NCI-H446 (cell line): ENCODE measurements at regions not wholly inside any gene's neighbourhood (a gene's known extent, or its start where the extent isn't known, plus 50 kb on each side); places are given as distances from the start of the nearest gene placed in this dataset.
A peak's percentile ranks its signal among the peaks of the same experiment; 100 is the strongest.
"Not testable (repeated sequence)": the region's sequence is repeated elsewhere in the genome, so short reads cannot be mapped to it uniquely, and the experiment has no call there.

Experiments used
- DNase-seq, 2 experiments: peaks; one replicate each; lab custom pipeline; 2025; lab: John Stamatoyannopoulos, UW

DNA sequence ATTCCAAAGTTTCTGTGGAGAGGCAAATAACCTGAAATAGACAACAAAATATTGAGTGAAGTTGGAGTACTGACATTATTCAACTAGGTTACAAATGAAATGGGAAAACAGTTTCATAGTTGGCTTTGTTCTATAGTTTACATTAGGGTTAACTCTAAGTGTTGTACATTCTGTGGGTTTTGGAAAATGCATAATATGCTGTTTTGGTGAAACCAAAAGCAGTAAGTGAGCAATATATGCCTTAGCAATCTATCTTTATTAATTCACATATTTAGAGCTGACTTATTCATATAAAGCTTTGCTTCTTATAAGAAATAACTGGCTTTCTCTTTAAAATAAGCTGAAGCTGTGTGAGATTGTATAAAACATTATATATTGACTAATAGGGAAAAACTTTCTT, 157.5 kb upstream of the AHI1 start:
- DNase-seq = no peak

DNA sequence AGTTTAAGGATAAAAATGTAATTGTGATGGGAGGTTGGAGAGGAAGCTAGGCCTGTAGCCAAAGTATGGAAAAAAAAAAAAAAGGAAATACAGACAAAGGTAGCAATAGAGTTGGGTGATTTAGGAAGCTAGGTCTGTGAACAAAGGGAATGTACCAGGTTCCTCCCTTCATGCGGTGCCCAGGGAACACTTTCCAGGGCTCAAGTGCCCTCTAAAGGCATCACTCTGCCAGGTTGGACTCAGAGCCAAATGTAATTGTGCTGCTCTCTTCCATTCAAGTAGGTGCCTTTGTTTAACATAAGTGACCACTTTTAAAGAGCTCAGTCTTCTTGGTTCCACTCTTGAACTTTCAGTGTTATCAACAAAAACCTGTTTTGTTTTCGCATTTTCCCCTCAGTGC, 159.7 kb upstream of the AHI1 start:
- DNase-seq = no peak

DNA sequence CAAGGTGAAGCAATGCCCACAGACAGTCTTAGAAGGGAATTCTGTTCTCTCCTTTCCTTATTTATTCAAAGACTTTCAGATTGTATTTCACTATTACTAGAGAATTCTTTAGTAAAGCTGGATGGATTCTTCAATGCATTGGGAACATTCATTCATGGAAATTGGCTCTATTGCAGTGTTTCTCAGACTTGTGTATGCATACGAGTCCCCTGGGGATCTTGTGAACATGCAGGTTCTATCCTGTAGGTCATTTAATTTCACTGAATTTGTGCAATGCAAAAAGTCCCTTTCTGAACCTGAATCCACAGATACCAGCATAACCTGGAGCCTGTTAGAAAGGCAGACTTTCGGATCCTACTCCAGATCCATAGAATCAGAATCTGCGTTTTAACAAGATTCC, 160.9 kb upstream of the AHI1 start:
- DNase-seq = no peak

DNA sequence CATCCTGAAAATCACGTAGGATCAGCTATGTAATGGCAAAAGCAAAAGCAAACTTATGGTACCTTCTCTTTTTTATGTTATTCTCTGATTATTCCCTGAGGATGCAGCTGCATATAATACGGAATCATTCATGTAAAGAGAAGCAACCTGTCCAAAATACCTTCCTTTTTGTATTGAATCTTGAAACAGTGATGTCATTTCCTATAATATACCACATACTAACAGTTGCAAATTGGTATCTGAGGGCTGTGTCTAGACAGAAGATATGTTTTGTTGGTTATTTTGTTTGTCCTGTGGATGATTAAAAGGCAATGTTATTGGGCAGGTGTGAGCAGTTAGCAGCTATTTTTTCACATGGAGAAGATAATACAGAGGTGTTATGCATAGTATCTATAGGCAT, 161.4 kb upstream of the AHI1 start:
- no peak for DNase-seq

DNA sequence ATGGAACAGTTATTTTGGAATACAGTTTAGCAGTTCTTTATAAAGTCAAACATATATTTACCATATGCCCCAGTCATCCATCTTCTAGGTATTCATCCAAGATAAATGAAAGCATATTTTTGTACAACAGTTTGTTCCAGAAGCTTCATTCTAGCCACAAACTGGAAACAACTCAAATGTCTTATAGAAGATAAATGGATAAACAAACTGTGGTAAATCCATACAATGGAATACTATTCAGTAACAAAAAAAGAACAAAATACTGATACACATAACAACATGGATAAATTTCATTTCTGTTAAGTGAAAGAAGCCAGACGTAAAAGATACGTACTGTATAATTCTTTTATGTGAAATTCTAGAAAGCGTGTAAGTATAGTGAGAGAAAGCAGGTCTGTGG, 167.0 kb upstream of the AHI1 start:
- no peak for DNase-seq

DNA sequence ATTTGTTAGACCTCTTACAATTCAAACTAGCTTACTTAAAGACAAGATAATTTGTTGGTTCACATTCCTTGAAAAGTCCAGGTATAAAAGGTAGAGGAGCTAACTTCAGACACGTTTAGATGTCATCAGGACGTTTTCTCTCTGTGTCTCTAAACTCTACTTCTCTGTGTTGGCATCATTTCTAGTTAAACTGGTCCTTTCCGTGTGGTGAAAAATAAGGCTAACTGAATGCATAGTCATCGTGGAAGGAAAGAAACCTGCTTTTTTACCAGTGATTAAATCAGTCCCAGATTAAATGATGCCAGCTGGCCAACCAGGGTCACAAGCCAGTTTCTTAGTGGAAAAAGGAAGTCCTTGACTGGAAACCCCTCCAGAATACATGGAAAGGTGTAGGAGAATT, 168.4 kb upstream of the AHI1 start:
- no peak for DNase-seq

DNA sequence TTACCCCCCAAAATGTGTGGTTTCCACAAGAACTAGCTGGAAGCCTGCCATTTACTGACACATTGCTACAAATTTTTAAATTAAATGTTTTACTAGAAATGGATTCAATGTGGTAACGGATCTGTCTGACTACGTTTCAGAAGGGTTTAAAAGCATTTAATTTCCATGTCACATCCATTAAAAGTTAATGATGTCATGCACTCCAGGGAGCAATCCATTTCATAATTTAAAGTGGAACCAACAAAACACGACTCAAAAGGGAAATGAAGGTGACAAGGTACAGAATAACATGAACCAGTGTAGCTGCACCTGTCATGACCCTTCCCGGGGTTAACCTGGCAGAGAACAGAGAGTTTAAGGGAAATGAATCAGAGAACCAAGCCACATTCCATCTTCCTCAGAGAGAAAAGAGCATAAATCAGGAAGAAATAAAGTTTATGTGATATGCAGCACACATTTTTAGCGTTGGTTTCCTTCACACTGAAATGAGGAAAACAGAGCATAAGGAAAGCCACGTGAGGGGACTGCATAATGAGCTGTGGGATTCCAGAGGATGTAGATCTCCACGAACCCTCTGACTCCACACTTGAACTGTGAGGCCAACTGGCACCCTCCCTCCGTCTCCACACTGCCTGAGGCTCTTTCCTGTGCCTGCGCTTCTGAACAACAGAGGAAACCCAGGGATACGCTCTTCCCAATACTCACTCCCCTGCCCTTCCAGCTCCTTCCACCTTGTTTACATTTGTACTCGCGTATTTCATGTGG, 170.3 kb upstream of the AHI1 start:
- peak; percentile 3 to 56 for DNase-seq

DNA sequence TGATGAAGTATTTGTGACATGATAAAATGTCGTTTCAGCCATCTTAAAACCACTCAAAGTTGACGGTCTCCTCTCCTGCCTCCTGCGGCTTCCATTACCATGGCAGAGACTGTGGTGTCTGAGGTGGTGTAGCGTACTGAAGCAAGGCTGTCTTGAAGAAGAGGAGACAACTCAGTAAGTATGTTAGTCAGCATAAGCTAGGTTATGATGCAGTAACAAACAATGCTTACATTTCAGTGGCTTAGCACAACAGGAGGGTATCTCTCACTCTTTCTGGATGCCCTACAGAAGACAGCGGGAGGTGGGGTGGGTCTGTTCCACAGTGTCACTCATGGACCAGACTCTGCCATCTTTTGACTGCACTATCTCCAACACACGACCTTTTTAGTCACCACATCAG, 174.7 kb upstream of the AHI1 start:
- no peak for DNase-seq

DNA sequence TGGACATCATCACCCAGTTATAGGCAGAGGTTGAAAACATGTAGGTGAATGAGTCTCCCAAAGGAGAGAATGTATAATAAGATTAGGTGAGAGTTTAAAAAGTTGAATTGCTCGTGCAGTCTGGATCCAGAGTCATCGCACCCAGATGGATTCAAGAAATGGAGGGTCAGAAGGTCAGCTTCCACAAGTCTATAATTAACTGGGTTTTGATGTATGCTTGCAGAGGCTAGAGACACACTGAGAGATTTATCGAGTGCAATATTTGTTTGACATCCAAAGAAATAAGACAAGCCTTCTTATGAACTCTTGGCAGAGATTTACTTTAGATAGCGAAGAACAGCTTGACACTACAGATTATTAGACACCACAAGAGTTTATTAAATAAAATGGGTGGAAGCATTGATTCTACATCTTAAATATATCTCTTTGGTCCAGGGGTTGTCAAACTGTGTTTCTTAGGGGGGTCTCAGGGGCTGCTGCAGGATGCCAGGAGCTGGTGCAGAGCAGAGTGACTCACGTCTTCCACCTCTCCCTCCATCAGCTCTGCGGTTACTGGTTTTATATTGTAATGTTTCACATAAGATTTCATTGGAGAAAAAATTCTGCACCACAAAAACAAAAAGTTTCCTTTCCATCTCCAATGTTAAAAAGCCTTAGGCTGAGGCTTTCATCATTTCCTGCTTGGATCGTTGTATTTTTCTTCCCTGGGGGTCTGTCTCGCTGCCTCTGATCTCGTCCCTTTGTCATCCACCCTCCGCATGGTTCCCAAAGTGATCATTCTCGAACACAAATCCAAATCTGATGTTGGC, 176.2 kb upstream of the AHI1 start:
- DNase-seq = no peak

DNA sequence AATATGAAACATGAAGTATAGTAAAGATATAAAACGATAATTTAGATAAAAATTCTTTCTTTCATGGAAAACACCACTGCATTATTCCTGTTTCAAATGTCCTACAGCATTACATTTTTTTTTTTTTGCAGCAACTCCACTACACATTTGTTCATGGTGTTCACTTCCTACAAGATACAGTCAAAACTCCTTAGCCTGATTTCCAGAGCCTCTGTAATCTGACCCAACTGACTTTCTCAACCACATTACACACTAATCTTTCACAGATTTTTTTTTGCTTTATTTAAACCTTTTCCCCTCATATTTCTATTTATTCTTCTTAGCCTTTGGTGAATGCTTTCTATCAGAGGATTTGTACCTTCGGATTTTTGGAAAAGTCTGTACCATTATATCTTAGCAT, 176.5 kb upstream of the PDE7B start:
- DNase-seq = no peak

DNA sequence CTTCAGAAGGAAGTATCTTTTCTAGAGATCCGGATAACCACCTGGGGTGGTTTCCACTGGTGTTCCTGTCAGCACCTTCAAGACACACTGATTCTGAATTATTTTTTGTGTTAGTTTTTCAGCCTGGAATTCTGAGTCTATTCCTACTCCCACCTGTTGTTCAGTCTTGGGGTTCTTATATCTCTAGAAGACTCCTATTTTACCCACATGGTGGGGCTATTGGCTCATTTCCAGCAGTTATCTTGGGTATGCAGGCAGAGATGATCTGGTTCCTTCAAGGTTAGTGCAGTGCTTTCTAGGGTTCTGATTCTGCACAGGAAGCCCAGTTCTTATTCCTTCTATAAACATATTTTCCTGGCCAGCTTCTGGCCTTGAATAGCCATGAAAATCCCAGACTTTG, 175.6 kb upstream of the PDE7B start:
- DNase-seq = peak; percentile 2 to 21

DNA sequence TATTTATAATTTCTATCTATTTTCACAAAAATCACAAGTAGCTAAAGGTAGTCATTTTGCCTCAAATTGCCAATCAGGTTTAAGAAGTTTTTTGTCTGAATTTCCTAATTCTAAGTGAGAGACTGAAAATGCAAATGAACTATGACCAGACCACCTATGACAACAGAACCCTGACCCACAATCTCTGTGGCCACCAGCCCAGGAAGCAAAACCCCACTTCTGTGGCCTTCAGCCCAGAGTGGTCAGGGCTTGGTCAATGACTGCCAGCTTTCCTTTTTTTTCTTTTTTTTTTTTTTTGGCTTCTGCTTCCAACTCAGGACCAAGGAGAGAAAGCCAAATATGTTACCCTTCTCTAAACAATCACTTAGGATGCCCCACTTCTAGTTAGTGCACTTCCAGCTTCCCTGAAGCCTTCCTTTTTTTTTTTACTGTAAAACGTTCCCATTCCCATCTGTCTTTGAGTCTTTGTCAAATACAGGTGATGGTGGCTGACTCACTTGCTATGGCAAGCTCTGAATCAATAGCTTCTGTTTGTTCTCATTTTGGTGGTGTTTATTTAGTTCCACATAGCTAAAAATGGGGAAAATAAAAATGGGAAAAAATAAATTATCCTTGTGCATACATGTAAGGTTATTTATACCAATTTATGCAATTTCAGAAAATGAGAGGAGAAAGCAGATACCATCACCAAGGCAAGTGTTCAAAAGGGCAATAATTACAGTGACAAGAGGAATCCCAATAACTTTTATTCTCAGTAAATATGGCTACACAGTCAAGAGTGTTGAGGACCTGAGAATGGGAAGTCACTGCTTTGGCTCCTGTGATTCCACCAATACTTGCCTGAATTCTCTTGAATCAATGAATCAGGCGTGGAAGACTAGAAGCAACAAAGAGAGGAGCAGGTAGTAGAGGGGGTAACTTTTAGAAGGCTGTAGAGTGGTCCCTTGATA, 170.3 kb upstream of the PDE7B start:
- DNase-seq = no peak

DNA sequence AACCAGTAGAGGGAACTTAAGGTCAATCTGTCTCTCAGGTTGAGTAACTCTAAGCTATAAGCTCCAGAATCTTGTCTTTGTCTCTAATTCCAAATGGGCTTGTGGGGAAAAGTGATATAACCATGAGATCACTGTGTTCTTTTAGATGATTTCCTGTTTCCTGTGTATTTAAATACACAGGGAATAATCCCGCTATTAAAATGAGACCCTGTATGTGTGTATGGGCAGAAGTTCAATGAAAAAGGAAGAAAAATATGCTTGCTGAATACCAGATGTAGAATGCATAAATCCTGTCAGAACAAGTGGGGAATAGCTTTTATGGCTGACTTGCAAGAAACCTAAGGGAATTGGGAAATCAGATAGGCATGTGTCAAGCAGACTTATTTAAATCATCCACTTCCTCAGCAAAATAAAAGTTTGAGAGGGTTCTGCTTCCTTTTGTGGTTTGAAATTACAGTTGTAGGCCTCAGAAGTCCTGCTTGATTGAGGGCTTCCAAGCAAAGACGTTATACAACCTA, 164.7 kb upstream of the PDE7B start:
- DNase-seq = no peak

DNA sequence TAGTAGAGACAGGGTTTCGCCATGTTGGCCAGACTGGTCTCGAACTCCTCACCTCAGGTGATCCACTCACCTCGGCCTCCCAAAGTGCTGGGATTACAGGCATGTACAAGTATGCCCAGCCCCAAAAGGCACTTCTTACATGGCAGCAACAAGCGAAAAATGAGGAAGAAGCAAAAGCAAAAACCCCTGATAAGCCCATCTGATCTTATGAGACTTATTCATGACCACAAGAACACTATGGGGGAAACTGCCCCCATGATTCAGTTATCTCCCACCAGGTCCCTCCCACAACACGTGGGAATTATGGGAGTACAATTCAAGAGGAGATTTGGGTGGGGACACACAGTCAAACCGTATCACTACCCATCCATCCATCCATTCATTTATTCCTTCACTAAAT, 163.0 kb upstream of the PDE7B start:
- DNase-seq = not testable (repeated sequence)

DNA sequence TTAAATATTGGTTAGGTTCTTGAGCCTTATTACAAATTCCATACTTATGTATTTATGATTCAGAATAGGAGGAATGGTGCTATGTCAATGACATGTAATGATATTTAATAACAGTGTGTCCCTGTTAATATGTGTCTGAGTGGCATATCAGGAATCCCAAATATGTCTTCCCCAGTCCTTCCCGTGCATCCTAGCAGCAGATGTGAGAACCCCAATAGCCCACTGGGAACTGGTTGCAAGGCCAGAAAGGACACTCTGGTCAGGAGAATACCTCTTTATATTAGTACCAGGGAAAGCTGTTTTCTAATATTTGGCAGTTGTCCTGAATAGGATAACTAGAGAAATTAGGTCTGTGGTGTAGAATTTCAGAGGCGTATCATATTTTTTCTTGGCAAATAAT, 159.1 kb upstream of the PDE7B start:
- no peak for DNase-seq

DNA sequence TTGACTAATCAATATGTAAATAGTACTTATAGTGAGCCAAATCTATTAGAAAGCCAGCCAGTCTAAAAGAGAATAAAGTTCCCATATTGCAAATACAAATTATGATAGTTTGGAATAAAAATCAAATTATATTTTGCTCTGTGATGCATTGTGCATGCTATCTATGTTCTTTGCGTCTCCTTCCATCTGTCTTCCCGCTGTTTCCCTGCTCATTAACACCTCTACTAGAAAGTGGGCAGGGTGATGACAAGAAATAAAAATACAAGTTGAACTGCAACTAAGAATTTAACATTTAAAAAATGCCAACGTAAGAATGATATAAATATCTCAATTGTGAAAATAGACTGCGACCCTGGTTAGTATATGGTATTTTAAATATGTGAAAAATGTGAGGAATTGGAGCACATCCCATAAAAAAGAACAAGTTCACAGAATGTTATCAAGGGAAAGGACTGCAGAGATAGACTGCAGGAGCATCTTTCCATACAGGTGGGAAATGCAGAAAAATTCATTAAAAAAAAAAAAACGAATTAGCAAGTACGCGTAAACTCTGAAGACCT, 157.6 kb upstream of the PDE7B start:
- no peak for DNase-seq

DNA sequence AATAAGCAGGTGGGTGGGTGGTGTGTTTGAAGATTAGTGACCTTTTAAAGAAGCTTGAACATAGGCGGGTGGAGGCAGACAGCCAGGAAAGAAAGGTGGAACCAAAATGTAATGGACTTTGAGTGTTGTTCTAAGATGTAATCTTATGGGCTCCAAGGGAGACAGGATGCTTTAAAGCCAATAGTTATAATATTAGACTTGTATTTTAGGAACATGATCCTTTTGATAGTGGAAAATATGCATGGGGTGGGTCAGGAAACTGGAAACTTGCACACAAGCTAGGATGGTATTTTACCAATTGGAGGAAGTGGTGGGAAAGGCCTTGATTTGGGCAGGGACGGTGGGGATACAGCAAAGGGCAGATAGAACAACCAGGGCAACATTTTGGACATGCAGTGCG, 151.8 kb upstream of the PDE7B start:
- no peak for DNase-seq

DNA sequence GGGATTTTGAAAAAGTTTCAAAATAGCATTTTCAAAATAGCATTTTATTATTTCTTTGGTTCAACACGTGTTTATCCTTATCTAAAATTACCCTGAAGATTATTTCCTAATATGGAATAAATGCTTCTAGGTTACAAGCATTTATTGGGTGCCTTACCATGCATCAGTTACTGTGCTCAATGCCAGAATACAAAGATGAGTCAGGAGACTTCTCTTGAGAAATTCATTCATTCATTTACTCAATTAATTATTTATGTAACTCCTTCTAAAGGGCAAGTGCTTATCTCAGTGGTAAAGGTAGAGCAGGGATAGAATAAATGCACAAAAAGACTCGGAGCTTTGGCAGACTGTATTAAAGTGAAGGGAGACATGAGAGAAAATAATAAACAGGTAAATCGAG, 150.1 kb upstream of the PDE7B start:
- DNase-seq = no peak

DNA sequence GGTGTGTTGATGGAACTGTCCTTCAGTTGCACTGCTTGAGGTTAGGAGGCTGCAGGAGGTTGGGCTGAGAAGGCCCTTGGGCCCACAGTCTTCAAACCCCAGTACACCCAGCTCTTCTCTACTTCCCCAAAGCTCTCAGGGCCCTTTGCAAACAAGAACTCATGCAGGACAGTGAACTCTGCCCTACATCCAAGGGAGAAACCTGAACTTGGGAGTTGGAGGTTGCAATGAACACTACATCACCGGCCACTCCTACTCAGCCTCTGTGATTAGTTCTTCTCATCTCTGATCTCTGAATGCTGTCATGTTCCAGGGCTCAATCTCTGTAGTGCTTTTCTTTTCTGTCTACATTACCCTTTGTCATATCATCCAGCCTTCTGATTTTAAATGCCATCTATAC, 148.5 kb upstream of the PDE7B start:
- DNase-seq = no peak

DNA sequence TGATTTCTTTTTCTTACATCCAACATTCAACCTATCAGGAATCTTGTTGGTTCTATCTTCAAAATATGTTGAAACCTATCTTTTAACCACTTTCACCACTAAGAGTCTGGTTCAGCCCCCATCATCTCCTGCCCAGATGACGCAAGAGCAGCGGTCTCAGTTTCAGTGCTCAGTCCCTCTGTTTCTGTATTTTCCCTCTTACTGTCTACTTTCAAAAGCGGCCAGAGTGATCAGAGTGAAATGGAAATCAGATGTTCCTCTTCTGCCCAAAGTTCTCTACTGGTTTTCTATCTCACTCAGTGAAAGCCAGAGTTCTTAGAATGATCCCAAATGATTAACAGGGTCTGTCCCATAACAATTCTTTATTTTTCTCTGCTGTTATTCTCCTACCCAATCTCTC, 147.9 kb upstream of the PDE7B start:
- DNase-seq = no peak

DNA sequence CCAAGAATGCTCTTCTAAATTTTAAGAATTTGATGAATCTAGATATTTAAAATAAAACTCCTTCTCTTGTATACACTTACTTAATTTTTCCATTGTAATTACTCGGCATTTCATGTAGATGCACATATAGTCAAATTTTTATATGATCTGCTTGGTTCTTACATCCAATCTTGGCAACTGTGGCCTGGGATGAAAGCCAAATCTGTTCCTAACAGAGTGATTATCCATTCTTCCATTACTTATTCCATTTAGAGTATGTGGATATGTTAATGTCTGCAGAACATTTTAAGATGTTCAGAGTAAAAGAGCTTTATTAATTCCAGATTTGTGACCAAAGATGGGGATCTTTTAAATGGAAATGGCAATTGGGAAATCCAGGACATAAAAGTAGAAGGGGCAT, 144.1 kb upstream of the PDE7B start:
- DNase-seq = peak; percentile 1 to 16

DNA sequence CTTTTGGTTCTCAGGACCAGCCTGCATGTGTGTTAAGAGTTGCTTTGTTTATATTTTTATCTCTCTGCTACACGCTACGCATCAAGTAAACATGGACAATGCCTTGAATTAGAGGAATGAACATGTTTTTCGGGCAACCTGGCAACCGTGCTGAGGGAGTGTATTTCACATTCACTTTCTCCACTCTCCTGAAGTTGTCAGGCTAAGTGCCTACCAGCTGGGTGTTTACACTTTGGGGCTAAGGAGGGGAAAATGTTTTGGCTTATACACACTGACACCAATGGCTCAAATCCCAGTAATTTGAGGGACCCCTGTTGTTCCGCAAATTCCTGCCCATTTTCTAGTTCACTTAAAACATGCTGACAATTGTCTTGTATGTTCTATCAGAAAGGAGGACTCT, 141.5 kb upstream of the PDE7B start:
- DNase-seq = peak; percentile 21 to 28
